IPS-20b (cell line): ENCODE measurements at regions not wholly inside any gene's neighbourhood (a gene's known extent, or its start where the extent isn't known, plus 50 kb on each side); places are given as distances from the start of the nearest gene placed in this dataset.

Source experiments
- H3K27ac ChIP-seq: one replicate; pipeline ENCODE4 v1.5.1; 2013; ENCODE audit warnings: low read length
- H3K27me3 ChIP-seq: 2 replicates; pipeline ENCODE4 v1.6.1; 2013; ENCODE audit warnings: mild to moderate bottlenecking, low read length, inconsistent platforms; ENCODE audit not compliant: insufficient read depth
- H3K36me3 ChIP-seq: 2 replicates; pipeline ENCODE4 v1.6.1; 2013; ENCODE audit warnings: low read depth, mild to moderate bottlenecking, inconsistent platforms, low read length, moderate library complexity; ENCODE audit not compliant: insufficient read depth
- H3K4me1 ChIP-seq: 2 replicates; pipeline ENCODE4 v1.6.1; 2013; ENCODE audit warnings: mild to moderate bottlenecking, control low read depth, inconsistent platforms, low read length, moderate library complexity; ENCODE audit not compliant: insufficient read depth
- H3K4me3 ChIP-seq: 2 replicates; pipeline ENCODE4 v1.5.1; 2013; ENCODE audit warnings: mild to moderate bottlenecking, low read length, inconsistent platforms
- H3K9ac ChIP-seq: 2 replicates; pipeline ENCODE4 v1.6.1; 2013; ENCODE audit warnings: low read depth, mild to moderate bottlenecking, inconsistent platforms, low read length, moderate library complexity
- H3K9me3 ChIP-seq: 2 replicates; pipeline ENCODE4 v1.6.1; 2013; ENCODE audit warnings: mild to moderate bottlenecking, low read depth, low read length, inconsistent platforms; ENCODE audit not compliant: insufficient read depth

- no peaks in the 10 kb centered on the region for H3K36me3 ChIP-seq
- H3K4me3 ChIP-seq: no peak overlapping the region
- H3K27ac ChIP-seq: no peak overlapping the region
- peaks cover 5% of the 10 kb centered on the region for H3K4me1 ChIP-seq
- H3K9ac ChIP-seq: no peak overlapping the region
- H3K9me3 ChIP-seq: no peaks in the 10 kb centered on the region
- H3K27me3 ChIP-seq: no peaks in the 10 kb centered on the region; the same call in 1 of the 2 replicates
Observed at GRCh38 chr2:9110346-9110884, 96.2 kb upstream of the ASAP2 start.

GRCh38 chr2:9109871-9110270 is 96.7 kb upstream of the ASAP2 start:
- no peaks in the 10 kb centered on the region; the same call in 1 of the 2 replicates for H3K27me3 ChIP-seq
- H3K9ac ChIP-seq: no peak overlapping the region
- H3K27ac ChIP-seq: no peak overlapping the region
- H3K4me3 ChIP-seq: no peak overlapping the region
- H3K4me1 ChIP-seq: peaks cover 5% of the 10 kb centered on the region
- H3K9me3 ChIP-seq: no peaks in the 10 kb centered on the region
- H3K36me3 ChIP-seq: no peaks in the 10 kb centered on the region

GRCh38 chr2:9108210-9108967 is 98.2 kb upstream of the ASAP2 start:
- no peaks in the 10 kb centered on the region for H3K9me3 ChIP-seq
- H3K4me3 ChIP-seq: no peak overlapping the region
- H3K4me1 ChIP-seq: peaks cover 14% of the 10 kb centered on the region
- H3K27ac ChIP-seq: no peak overlapping the region
- peaks cover 9% of the 10 kb centered on the region; the same call in 1 of the 2 replicates for H3K27me3 ChIP-seq
- H3K36me3 ChIP-seq: no peaks in the 10 kb centered on the region
- H3K9ac ChIP-seq: no peak overlapping the region

GRCh38 chr2:9107168-9108025 is 99.2 kb upstream of the ASAP2 start:
- peaks cover 19% of the 10 kb centered on the region; the same call in 1 of the 2 replicates for H3K27me3 ChIP-seq
- no peaks in the 10 kb centered on the region for H3K9me3 ChIP-seq
- H3K9ac ChIP-seq: no peak overlapping the region
- peaks cover 22% of the 10 kb centered on the region for H3K4me1 ChIP-seq
- no peak overlapping the region for H3K4me3 ChIP-seq
- no peak overlapping the region for H3K27ac ChIP-seq
- no peaks in the 10 kb centered on the region for H3K36me3 ChIP-seq

GRCh38 chr2:9106338-9107167 is 100.1 kb upstream of the ASAP2 start:
- Histone ChIP-seq H3K9ac (no peak overlapping the region; the same call in 1 of the 2 replicates), H3K36me3 (no peaks in the 10 kb centered on the region), H3K9me3 (no peaks in the 10 kb centered on the region), H3K27ac (no peak overlapping the region), H3K4me1 (peaks cover 26% of the 10 kb centered on the region), H3K27me3 (peaks cover 22% of the 10 kb centered on the region; the same call in 1 of the 2 replicates), H3K4me3 (no peak overlapping the region)

GRCh38 chr2:9105601-9106337 is 100.8 kb upstream of the ASAP2 start:
- Histone ChIP-seq H3K4me3 (no peak overlapping the region), H3K9me3 (no peaks in the 10 kb centered on the region), H3K36me3 (no peaks in the 10 kb centered on the region), H3K27ac (no peak overlapping the region), H3K27me3 (peaks cover 22% of the 10 kb centered on the region; the same call in 1 of the 2 replicates), H3K9ac (no peak overlapping the region), H3K4me1 (peaks cover 26% of the 10 kb centered on the region)

- H3K4me3 ChIP-seq: peak overlapping the region; percentile 42; the same call in 1 of the 2 replicates
- H3K27ac ChIP-seq: no peak overlapping the region
- peaks cover 22% of the 10 kb centered on the region; the same call in 1 of the 2 replicates for H3K27me3 ChIP-seq
- no peaks in the 10 kb centered on the region for H3K36me3 ChIP-seq
- peaks cover 26% of the 10 kb centered on the region for H3K4me1 ChIP-seq
- peak overlapping the region; percentile 43; the same call in 1 of the 2 replicates for H3K9ac ChIP-seq
- H3K9me3 ChIP-seq: no peaks in the 10 kb centered on the region
Observed at GRCh38 chr2:9103663-9104277, 100.3 kb upstream of the MBOAT2 start.

GRCh38 chr2:9102861-9103662 is 99.6 kb upstream of the MBOAT2 start:
- Histone ChIP-seq H3K9ac (peak overlapping the region; percentile 43; the same call in 1 of the 2 replicates), H3K9me3 (no peaks in the 10 kb centered on the region), H3K36me3 (no peaks in the 10 kb centered on the region), H3K27ac (no peak overlapping the region), H3K4me1 (peaks cover 26% of the 10 kb centered on the region), H3K27me3 (peaks cover 22% of the 10 kb centered on the region; the same call in 1 of the 2 replicates), H3K4me3 (peak overlapping the region; percentile 42; the same call in 1 of the 2 replicates)

GRCh38 chr2:9101763-9102425 is 98.4 kb upstream of the MBOAT2 start:
- Histone ChIP-seq H3K9ac (no peak overlapping the region), H3K36me3 (no peaks in the 10 kb centered on the region), H3K9me3 (no peaks in the 10 kb centered on the region), H3K4me3 (no peak overlapping the region), H3K27me3 (peaks cover 22% of the 10 kb centered on the region; the same call in 1 of the 2 replicates), H3K4me1 (peaks cover 26% of the 10 kb centered on the region), H3K27ac (no peak overlapping the region)
